ENCODE measurements at regions not wholly inside any gene's neighbourhood (a gene's known extent, or its start where the extent isn't known, plus 50 kb on each side); places are given as distances from the start of the nearest gene placed in this dataset.

GRCh38 chr13:22648320-22648801 lies 532.4 kb upstream of the SGCG start:
- no peak for DNase-seq
- intact Hi-C loops (cut with DNase I), result no loop called here
- ATAC-seq (ENCODE audit: poor library complexity), result no peak

DNA sequence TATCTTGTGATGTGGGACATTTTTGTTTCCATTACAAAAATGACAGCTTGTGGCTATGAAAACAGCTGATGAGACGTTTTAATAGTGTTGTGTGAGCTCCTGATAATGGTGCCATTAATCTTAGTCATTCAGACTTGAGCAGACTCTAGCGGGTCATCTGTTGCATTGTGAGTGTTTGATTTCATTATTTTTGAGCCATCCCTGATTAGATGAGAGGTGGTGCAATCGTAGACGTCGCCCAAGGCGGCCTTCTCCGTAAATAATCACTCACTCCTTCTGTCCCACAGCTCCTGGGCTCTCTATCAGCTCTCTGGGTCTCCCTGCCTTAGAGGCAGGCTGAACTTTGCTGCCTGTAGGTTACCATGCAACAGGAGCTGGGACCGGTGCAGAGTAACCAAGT lies 528.0 kb upstream of the SGCG start:
- intact Hi-C loops (cut with DNase I), result no loop called here
- DNase-seq (no peak), ATAC-seq (ENCODE audit: poor library complexity) (no peak)

- DNase-seq, result no peak
- intact Hi-C loops (cut with DNase I), result no loop called here
- no peak for ATAC-seq (ENCODE audit: poor library complexity)
Measured at GRCh38 chr13:22653866-22654265, 526.9 kb upstream of the SGCG start.

DNA sequence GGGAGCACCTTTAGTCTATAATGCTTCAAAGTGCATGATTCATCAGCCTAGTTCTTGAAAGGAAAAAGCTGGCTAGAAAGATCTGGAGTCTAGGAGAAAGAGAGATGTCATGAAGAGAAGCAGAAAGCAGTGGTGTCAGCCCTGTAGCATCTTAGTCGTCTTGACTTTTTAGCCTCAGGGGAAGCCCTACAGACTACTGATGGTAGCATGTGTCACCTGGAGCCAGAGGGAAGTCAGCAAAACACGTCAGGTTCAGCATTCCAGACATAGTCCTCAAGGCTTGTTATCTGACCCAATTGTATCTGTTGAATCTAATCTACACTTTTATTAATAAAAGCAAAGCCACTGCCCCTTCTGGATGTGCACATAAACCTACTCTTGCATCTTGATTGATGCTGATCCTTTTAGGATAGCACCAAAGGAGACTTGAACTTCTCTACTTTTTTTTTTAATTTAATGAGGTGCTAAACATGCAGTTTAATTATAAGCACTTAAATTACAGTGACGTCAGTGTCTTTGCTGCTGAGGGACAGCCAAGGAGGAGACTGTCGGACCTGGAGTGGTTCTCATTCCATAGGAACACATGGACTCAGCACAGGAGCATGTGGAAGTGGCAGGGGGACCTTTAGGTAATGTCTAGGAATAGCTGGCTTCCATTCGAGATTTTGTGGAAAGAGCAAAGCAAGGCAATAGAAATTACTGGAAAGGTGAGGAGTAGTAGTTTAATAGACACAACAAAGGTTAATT lies 525.5 kb upstream of the SGCG start:
- ATAC-seq (ENCODE audit: poor library complexity), result no peak
- DNase-seq, result no peak
- intact Hi-C loops (cut with DNase I), result no loop called here

DNA sequence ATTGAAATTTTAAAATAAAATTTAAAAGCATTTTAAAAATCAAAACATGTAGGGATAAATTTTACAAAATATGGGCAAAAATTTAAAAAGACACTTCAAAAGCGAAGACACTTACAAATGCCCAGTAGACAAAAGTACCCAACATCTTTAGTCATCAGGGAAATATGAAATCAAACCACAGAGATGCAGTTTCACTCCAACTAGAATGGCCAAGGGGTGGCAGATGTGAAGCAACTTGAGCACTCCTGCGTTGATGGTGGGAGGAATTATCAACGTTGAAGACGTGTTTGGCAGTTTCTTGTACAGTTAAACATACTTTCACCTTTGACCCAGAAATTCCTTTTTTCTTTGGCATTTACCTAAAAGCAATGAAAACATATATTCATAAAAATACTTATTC lies 518.0 kb upstream of the SGCG start:
- ATAC-seq (ENCODE audit: poor library complexity), result no peak
- no peak for DNase-seq
- intact Hi-C loops (cut with DNase I), result no loop called here

DNA sequence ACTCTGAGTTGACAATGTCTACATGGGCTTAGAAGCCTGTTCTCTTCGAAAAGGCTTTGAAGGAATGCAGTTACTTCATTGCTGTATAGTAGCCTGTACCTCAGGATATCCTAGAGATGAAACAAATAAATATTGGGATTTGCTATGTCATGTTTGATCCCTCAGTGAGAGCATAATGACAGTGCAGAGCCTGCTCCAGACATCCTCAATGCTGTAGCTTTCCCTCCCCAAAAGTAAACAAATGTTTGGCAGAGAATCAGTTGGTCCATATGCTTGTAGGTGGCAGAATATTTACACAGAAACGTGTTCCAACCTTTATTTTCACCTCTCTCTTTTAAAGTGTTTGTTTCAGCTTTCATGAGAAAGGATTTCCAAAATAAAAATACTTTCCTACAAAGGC lies 515.3 kb upstream of the SGCG start:
- ATAC-seq (ENCODE audit: poor library complexity) (no peak), DNase-seq (no peak)
- intact Hi-C loops (cut with DNase I), result no loop called here

DNA sequence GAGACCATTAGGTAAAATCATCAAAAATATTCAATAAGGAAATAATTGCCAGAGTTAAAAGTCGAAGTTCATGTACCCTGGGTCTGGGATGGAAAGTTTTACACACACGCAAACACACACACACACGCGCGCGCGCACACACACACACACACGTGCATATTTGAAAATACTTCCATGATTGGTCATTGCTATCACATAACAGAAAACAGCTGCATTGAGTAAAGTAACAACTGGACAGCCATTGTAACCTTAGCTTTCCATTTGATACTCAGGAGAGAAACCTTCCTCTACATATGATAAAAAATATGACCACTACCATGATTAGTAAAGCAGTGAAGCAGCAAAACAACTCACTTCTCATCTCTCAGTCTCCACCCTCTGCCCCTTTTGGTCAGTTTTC lies 490.0 kb upstream of the SGCG start:
- intact Hi-C loops (cut with DNase I), result no loop called here
- DNase-seq (no peak), ATAC-seq (ENCODE audit: poor library complexity) (no peak)

GRCh38 chr13:22693691-22694090 lies 487.1 kb upstream of the SGCG start:
- intact Hi-C loops (cut with DNase I), result no loop called here
- ATAC-seq (ENCODE audit: poor library complexity) (no peak), DNase-seq (no peak)

GRCh38 chr13:22696433-22696832 lies 484.3 kb upstream of the SGCG start:
- DNase-seq, result no peak
- ATAC-seq (ENCODE audit: poor library complexity), result no peak
- intact Hi-C loops (cut with DNase I), result no loop called here

- intact Hi-C loops (cut with DNase I), result no loop called here
- ATAC-seq (ENCODE audit: poor library complexity), result no peak
Measured at GRCh38 chr13:22698467-22698866, 482.3 kb upstream of the SGCG start.

DNA sequence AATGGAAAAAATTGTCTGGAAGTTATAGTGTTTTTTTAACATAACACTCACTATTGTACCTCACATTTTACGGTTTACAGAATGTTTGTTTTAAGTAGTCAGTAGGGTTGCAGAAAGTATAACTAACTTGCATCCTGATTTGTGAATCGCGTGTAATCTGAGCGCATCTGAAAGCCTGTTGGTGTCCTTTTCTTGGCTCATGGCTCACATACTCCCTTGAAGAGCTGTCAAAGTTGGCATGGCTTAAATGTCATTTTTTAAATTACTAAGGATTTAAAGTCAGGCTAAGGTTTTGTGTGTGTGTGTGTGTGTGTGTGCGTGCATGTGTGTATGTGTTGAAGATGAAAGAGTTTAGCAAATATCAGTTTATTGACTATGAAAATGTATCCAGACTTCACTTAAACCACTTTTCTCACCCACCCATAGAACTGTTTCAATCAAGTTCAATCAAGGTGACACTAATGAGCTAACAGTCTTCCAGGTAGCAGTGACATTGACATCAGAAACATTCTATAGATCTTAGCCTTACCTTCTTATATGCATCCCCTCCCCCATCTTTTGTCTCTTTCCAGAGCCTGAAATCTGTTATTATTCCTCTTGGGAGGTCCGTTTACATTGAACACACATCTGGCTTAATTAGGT lies 480.4 kb upstream of the SGCG start:
- no peak for ATAC-seq (ENCODE audit: poor library complexity)
- intact Hi-C loops (cut with DNase I), result no loop called here
- no peak for DNase-seq

More at GRCh38 chr13:22698467-22698866, 482.3 kb upstream of the SGCG start:
- DNase-seq, result no peak

DNA sequence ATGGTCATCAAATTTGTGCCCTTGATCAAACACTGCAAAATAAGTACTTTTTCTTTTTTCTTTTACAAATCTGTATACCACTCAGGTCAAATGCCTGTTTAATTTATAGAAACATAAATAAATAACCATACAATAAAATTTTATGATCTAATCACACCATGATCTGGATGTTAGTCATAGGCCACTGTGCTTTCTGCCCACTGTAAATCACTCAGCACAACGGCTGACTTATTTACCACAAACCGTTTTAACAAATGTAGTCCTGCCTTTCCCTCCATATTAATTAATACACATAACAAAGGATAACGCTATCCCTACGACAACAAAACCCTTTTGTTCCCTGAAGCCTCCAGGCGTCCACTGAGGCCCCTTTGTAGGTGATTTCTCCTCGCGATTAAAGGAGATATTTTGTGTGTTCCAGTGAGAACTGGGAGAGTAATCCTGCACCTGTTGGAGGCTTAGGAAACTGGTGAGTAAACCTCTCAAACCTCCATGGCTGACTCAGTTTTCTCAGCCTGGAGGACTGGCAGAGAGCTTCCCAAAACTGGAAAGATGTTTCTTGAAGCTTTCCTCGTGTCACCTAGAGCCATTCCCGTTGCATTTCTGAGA lies 477.1 kb upstream of the SGCG start:
- intact Hi-C loops (cut with DNase I), result no loop called here
- DNase-seq (no peak), ATAC-seq (ENCODE audit: poor library complexity) (no peak)

- DNase-seq (no peak), ATAC-seq (ENCODE audit: poor library complexity) (no peak)
- intact Hi-C loops (cut with DNase I), result no loop called here
Measured at GRCh38 chr13:22707946-22708345, 472.8 kb upstream of the SGCG start.

- DNase-seq (no peak), ATAC-seq (ENCODE audit: poor library complexity) (no peak)
- intact Hi-C loops (cut with DNase I), result no loop called here
Measured at GRCh38 chr13:22717036-22717435, 463.7 kb upstream of the SGCG start.

DNA sequence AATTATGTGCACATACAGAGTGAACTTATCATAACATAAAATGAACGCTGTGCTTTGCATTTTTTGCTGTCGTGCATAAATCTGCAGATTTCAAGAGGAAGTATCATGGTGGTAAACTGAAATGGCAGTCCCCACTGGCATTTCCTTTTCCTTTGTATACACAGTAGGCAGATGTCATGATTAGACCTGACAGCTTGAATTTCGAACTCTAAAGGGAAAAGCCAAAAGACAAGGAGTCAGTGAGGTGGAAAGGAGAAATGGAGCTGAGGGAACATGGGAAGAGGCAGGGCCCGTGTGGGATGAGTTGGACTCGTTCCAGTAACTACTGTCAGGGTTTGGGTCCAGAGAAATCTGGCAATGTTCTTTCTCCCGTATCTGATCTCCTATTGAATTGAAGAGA lies 454.1 kb upstream of the SGCG start:
- DNase-seq, result no peak
- intact Hi-C loops (cut with DNase I), result no loop called here
- no peak for ATAC-seq (ENCODE audit: poor library complexity)

- ATAC-seq (ENCODE audit: poor library complexity) (peak; percentile 45), DNase-seq (no peak)
- intact Hi-C loops (cut with DNase I), result no loop called here
Measured at GRCh38 chr13:22735011-22735995, 445.5 kb upstream of the SGCG start.

GRCh38 chr13:22736084-22736767 lies 444.6 kb upstream of the SGCG start:
- intact Hi-C loops (cut with DNase I), result no loop called here
- no peak for ATAC-seq (ENCODE audit: poor library complexity)

GRCh38 chr13:22736768-22737092 lies 444.0 kb upstream of the SGCG start:
- DNase-seq, result no peak
- intact Hi-C loops (cut with DNase I), result no loop called here
- ATAC-seq (ENCODE audit: poor library complexity), result no peak

More at GRCh38 chr13:22736084-22736767, 444.6 kb upstream of the SGCG start:
- no peak for DNase-seq

DNA sequence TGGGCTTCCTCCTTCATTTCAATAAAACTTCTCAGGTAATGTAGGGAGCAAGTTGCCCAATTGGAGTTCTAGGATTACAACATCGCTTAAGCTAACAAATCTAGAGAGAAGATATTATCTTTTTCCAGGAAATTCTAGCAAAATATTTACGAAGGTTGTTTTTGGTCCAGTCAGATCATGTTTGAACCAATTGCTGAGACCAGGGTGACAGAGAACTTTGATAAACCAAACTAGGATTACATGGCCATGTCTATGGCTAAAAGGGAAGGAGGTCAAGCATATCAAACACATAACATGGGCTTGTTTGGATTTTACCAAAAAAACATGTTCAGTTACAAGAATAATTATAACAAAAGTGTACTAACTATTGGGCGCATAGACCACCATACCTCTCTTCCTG lies 442.4 kb upstream of the SGCG start:
- intact Hi-C loops (cut with DNase I), result no loop called here
- ATAC-seq (ENCODE audit: poor library complexity), result no peak
- DNase-seq, result no peak
